ENCODE measurements at regions not wholly inside any gene's neighbourhood (a gene's known extent, or its start where the extent isn't known, plus 50 kb on each side); places are given as distances from the start of the nearest gene placed in this dataset.

DNA sequence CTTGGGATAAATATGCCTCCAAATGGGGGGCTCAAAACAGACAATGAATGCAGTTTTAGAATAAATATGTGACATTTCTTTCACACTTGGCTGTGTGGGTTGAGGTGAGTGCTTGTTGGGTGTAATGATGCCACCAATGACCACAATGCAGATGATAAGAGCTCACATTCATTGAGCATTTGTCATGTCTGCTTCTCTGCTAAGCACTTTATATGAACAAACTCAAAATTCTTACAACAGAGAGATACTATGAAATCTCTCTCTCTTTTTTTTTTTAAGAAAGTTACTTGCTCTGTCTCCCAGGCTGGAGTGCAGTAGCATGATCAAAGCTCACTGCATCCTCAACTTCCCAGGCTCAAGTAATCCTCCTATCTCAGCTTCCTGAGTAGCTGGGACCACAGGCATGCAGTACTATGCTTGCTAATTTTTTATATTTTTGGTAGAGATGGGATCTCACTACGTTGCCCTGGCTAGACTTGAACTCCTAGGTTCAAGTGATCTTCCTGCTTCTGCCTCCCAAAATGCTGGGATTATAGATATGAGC lies 185.4 kb downstream of the JCAD start:
- H3K36me3 Mint-ChIP-seq (ENCODE audit: unreplicated experiment), result peaks cover 2% of the 10 kb centered on the region
- peaks cover 11% of the 10 kb centered on the region for H3K9me3 Mint-ChIP-seq (ENCODE audit: unreplicated experiment)
- H3K4me1 Mint-ChIP-seq (ENCODE audit: unreplicated experiment), result peaks cover 8% of the 10 kb centered on the region
- TF ChIP-seq, protein P1, sequence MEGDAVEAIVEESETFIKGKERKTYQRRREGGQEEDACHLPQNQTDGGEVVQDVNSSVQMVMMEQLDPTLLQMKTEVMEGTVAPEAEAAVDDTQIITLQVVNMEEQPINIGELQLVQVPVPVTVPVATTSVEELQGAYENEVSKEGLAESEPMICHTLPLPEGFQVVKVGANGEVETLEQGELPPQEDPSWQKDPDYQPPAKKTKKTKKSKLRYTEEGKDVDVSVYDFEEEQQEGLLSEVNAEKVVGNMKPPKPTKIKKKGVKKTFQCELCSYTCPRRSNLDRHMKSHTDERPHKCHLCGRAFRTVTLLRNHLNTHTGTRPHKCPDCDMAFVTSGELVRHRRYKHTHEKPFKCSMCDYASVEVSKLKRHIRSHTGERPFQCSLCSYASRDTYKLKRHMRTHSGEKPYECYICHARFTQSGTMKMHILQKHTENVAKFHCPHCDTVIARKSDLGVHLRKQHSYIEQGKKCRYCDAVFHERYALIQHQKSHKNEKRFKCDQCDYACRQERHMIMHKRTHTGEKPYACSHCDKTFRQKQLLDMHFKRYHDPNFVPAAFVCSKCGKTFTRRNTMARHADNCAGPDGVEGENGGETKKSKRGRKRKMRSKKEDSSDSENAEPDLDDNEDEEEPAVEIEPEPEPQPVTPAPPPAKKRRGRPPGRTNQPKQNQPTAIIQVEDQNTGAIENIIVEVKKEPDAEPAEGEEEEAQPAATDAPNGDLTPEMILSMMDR (IDR thresholded peaks at IDR 0.05), result no peak
- H3K27me3 Mint-ChIP-seq (ENCODE audit: unreplicated experiment), result no peaks in the 10 kb centered on the region
- no peak overlapping the region for H3K4me3 Mint-ChIP-seq (ENCODE audit: unreplicated experiment)
- H3K27ac Mint-ChIP-seq (ENCODE audit: unreplicated experiment), result no peak overlapping the region
- DNase-seq (ENCODE audit: extremely low spot score, unreplicated experiment), result no peak

DNA sequence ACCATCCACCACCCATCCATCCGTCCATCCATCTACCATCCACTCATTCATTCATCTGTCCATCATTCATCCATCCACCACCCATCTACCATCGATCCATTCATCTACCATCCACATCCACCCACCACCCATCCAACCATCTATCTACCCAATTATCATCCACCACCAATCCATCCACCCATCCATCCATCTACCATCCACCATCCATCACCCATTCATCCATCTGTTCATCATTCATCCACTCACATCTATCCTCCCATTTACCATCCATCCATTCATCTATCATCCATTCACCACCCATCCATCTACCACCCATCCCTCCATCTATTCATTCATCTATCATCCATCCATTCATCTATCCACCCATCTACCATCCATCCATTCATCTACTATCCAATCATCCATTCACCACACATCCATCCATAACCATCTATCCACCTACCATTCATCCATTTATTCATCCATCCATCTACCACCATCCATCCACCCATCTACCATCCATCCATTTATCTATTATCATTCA lies 188.8 kb downstream of the JCAD start:
- Mint-ChIP-seq H3K4me1 (ENCODE audit: unreplicated experiment) (peaks cover 11% of the 10 kb centered on the region), H3K36me3 (ENCODE audit: unreplicated experiment) (peaks cover 2% of the 10 kb centered on the region), H3K9me3 (ENCODE audit: unreplicated experiment) (peaks cover 11% of the 10 kb centered on the region), H3K27ac (ENCODE audit: unreplicated experiment) (no peak overlapping the region), H3K4me3 (ENCODE audit: unreplicated experiment) (no peak overlapping the region), H3K27me3 (ENCODE audit: unreplicated experiment) (no peaks in the 10 kb centered on the region)
- no peak for DNase-seq (ENCODE audit: extremely low spot score, unreplicated experiment)
- TF ChIP-seq, protein P1 (IDR thresholded peaks at IDR 0.05), result no peak

DNA sequence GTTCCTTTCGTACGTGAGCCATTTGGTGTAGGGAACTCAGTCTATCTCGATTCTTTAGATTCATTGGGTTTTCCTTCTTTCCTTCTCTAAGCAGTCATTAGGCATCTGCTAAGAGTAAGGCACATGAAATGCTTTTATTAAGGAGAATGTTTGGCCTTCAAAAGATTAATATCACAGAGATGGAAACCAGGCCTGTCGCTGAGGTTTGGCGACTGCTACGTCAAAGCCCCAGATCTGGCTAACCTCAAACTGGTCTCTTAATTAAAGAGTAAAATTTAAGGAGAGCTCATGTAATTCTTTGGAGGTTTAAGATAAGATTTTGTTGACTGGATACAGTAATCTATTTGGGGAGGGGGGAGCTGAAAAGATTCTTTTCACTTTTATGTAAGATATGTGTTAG lies 189.8 kb downstream of the JCAD start:
- no peak for DNase-seq (ENCODE audit: extremely low spot score, unreplicated experiment)
- Mint-ChIP-seq H3K36me3 (ENCODE audit: unreplicated experiment) (peaks cover 2% of the 10 kb centered on the region), H3K27me3 (ENCODE audit: unreplicated experiment) (no peaks in the 10 kb centered on the region), H3K4me3 (ENCODE audit: unreplicated experiment) (no peak overlapping the region), H3K4me1 (ENCODE audit: unreplicated experiment) (peaks cover 6% of the 10 kb centered on the region), H3K9me3 (ENCODE audit: unreplicated experiment) (peaks cover 11% of the 10 kb centered on the region), H3K27ac (ENCODE audit: unreplicated experiment) (no peak overlapping the region)
- TF ChIP-seq, protein P1 (IDR thresholded peaks at IDR 0.05), result no peak

DNA sequence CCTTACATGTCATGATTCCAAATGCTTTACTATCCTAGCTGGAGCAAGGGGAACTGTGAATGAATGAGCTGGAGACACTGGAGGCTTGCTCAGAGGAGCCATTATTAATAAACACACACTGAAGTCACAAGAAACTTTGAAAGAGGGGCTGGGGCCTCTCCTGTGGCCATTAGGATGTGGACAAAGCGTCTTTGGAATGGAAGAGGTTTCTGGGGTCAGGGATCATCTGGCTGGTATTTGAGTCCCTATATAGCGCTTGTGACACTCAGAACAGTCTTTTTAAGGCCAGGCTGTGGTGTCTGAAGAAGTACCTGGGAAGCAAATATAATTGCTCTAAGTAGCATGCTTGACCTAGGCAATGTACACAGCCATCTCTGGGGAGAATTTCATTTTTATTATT lies 193.0 kb downstream of the JCAD start:
- TF ChIP-seq, protein P1 (IDR thresholded peaks at IDR 0.05), result no peak
- peaks cover 2% of the 10 kb centered on the region for H3K36me3 Mint-ChIP-seq (ENCODE audit: unreplicated experiment)
- peaks cover 11% of the 10 kb centered on the region for H3K9me3 Mint-ChIP-seq (ENCODE audit: unreplicated experiment)
- peaks cover 24% of the 10 kb centered on the region for H3K4me1 Mint-ChIP-seq (ENCODE audit: unreplicated experiment)
- no peaks in the 10 kb centered on the region for H3K27me3 Mint-ChIP-seq (ENCODE audit: unreplicated experiment)
- H3K27ac Mint-ChIP-seq (ENCODE audit: unreplicated experiment), result no peak overlapping the region
- no peak for DNase-seq (ENCODE audit: extremely low spot score, unreplicated experiment)
- no peak overlapping the region for H3K4me3 Mint-ChIP-seq (ENCODE audit: unreplicated experiment)

DNA sequence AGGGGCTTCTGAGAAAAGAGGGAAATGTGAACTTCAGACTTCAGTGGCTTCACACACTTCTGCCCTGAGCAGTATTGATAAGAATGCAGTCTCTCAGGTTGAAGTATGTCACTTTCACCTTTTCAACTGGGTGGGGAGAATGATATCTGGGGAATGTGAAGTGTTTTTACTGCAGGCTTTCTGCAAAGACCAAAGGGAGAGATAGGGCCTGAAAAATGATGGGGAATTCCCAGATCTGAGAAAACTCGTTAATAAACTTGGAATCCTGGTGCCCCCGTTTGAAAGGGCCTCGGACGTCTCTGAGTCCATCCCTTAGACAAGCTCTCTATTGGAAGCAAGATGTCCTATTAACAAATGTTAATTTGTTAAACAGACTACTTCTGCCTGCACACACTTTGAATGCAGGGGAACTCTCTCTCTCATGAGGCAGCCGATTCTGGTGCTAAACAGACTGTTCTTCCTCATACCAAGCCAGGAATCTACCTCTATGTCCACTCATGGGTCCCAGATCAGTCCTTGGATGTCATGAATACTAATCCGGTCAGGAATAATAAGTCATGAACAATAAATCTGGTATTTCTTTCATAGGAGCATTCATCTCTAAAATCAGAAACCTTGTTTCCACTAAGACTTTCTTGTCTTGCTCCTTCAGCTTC lies 193.6 kb downstream of the JCAD start:
- Mint-ChIP-seq H3K4me1 (ENCODE audit: unreplicated experiment) (peaks cover 27% of the 10 kb centered on the region), H3K27ac (ENCODE audit: unreplicated experiment) (no peak overlapping the region), H3K27me3 (ENCODE audit: unreplicated experiment) (no peaks in the 10 kb centered on the region), H3K36me3 (ENCODE audit: unreplicated experiment) (peaks cover 2% of the 10 kb centered on the region), H3K9me3 (ENCODE audit: unreplicated experiment) (peaks cover 10% of the 10 kb centered on the region), H3K4me3 (ENCODE audit: unreplicated experiment) (no peak overlapping the region)
- TF ChIP-seq, protein P1 (IDR thresholded peaks at IDR 0.05), result no peak
- no peak for DNase-seq (ENCODE audit: extremely low spot score, unreplicated experiment)
